WTC11 (cell line): ENCODE measurements at regions not wholly inside any gene's neighbourhood (a gene's known extent, or its start where the extent isn't known, plus 50 kb on each side); places are given as distances from the start of the nearest gene placed in this dataset.

Experiments used
- ATAC-seq: fragments of 200-7000 bp; cut with Tn5 transposase; 2 replicates; pipeline ENCODE4 v1.10.0; 2021; ENCODE audit warnings: mild to moderate bottlenecking, moderate library complexity
- CTCF ChIA-PET: fragments of 300-600 bp; sonication (Branson Sonifier 250); formaldehyde crosslinking; loops from one replicate; lab custom pipeline; 2021; ENCODE audit warnings: antibody characterized with exemption; lab: Charles Lee
- POLR2A ChIA-PET: fragments of 350-600 bp; sonication (Branson Sonifier 250); formaldehyde crosslinking; loops from one replicate; lab custom pipeline; 2021; ENCODE audit warnings: antibody characterized with exemption; lab: Charles Lee
- DNase-seq: peaks from one replicate; pipeline ENCODE4 v3.0.0; 2021; ENCODE audit warnings: low spot score
- H3K27ac Mint-ChIP-seq: 2 replicates; pipeline ENCODE4 v1.8.0; 2021; ENCODE audit warnings: mixed read lengths
- H3K27me3 Mint-ChIP-seq: 2 replicates; pipeline ENCODE4 v1.8.0; 2021; ENCODE audit warnings: low read depth, mild to moderate bottlenecking, moderate library complexity, mixed read lengths
- H3K36me3 Mint-ChIP-seq: 2 replicates; pipeline ENCODE4 v1.8.0; 2021; ENCODE audit warnings: mixed read lengths
- H3K4me1 Mint-ChIP-seq: 2 replicates; pipeline ENCODE4 v1.8.0; 2022; ENCODE audit warnings: mixed read lengths
- H3K4me3 Mint-ChIP-seq: 2 replicates; pipeline ENCODE4 v1.8.0; 2021; ENCODE audit warnings: mild to moderate bottlenecking, moderate library complexity, mixed read lengths
- H3K9me3 Mint-ChIP-seq: 2 replicates; pipeline ENCODE4 v1.8.0; 2021; ENCODE audit warnings: mixed read lengths
- CREM ChIP-seq: sonication (generic); formaldehyde crosslinking; IDR thresholded peaks from 2 replicates; pipeline ENCODE4 v1.8.1; 2022; ENCODE audit warnings: mild to moderate bottlenecking, missing genetic modification reagents, moderate library complexity
- NR2C2 ChIP-seq: sonication (generic); formaldehyde crosslinking; IDR thresholded peaks from 2 replicates; pipeline ENCODE4 v1.8.0; 2022; ENCODE audit warnings: mild to moderate bottlenecking, missing genetic modification reagents
- NR3C1 ChIP-seq: sonication (generic); formaldehyde crosslinking; conservative IDR thresholded peaks from 2 replicates; pipeline ENCODE4 v1.8.1; 2023; ENCODE audit warnings: low read depth, mild to moderate bottlenecking, missing genetic modification reagents
- SMAD3 ChIP-seq: sonication (generic); formaldehyde crosslinking; IDR thresholded peaks from 2 replicates; pipeline ENCODE4 v1.8.0; 2022; ENCODE audit warnings: missing genetic modification reagents, mild to moderate bottlenecking, borderline replicate concordance
- TF ChIP-seq, protein P1 (sequence below): sonication (generic); formaldehyde crosslinking; IDR thresholded peaks from 2 replicates; pipeline ENCODE4 v1.8.1; 2023; ENCODE audit warnings: mild to moderate bottlenecking, missing genetic modification reagents, moderate library complexity
- TF ChIP-seq, protein P2 (sequence below): sonication (generic); formaldehyde crosslinking; IDR thresholded peaks from 2 replicates; pipeline ENCODE4 v1.8.0; 2022; ENCODE audit warnings: mild to moderate bottlenecking, missing genetic modification reagents
- TF ChIP-seq, protein P3 (sequence below): sonication (generic); formaldehyde crosslinking; IDR thresholded peaks from 2 replicates; pipeline ENCODE4 v1.8.0; 2023; ENCODE audit warnings: missing genetic modification reagents, mild to moderate bottlenecking, borderline replicate concordance
- TF ChIP-seq, protein P4 (sequence below): sonication (generic); formaldehyde crosslinking; IDR thresholded peaks from 2 replicates; pipeline ENCODE4 v1.8.0; 2022; ENCODE audit warnings: missing genetic modification reagents
- TF ChIP-seq, protein P5 (sequence below): sonication (generic); formaldehyde crosslinking; IDR thresholded peaks from 2 replicates; pipeline ENCODE4 v1.8.1; 2023; ENCODE audit warnings: mild to moderate bottlenecking, moderate library complexity, missing genetic modification reagents
- TF ChIP-seq, protein P6 (sequence below): sonication (generic); formaldehyde crosslinking; IDR thresholded peaks from 2 replicates; pipeline ENCODE4 v1.8.1; 2022; ENCODE audit warnings: mild to moderate bottlenecking, missing genetic modification reagents, moderate library complexity, borderline replicate concordance
- TF ChIP-seq, protein P7 (sequence below): sonication (generic); formaldehyde crosslinking; IDR thresholded peaks from 2 replicates; pipeline ENCODE4 v1.8.0; 2023; ENCODE audit warnings: mild to moderate bottlenecking, missing genetic modification reagents

DNA sequence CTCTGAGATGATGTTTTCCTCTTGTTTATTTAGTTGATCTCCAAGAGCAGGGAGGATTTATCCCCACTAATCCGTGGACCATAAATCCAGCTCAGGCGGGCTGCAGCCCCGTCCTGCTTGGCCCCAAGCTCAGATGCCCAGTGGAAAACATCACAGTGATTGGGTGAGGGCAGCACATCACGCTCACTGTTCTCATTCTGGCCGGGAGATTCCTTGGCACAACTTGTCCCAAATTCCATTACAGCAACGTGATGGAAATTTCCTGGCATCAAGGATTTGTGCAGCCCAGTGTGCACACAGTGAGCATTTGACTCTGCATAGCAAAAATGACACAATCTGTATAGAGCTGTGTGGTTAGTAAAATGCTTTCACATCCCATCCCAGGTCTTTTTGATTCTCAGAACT is 96.8 kb downstream of the VAPA start:
- Mint-ChIP-seq H3K4me1 (0 out of 2 replicates have a peak, but pooled peaks cover 4% of the 10 kb centered on the region), H3K36me3 (no peaks in the 10 kb centered on the region), H3K4me3 (no peak overlapping the region), H3K27ac (no peak overlapping the region), H3K9me3 (no peaks in the 10 kb centered on the region), H3K27me3 (peaks cover 2% of the 10 kb centered on the region; the same call in 1 of the 2 replicates)
- TF ChIP-seq, protein P1, sequence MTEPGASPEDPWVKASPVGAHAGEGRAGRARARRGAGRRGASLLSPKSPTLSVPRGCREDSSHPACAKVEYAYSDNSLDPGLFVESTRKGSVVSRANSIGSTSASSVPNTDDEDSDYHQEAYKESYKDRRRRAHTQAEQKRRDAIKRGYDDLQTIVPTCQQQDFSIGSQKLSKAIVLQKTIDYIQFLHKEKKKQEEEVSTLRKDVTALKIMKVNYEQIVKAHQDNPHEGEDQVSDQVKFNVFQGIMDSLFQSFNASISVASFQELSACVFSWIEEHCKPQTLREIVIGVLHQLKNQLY = no peak
- TF ChIP-seq, protein P2, sequence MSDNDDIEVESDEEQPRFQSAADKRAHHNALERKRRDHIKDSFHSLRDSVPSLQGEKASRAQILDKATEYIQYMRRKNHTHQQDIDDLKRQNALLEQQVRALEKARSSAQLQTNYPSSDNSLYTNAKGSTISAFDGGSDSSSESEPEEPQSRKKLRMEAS (CRISPR knock-in tag) = no peak
- TF ChIP-seq, protein P3, sequence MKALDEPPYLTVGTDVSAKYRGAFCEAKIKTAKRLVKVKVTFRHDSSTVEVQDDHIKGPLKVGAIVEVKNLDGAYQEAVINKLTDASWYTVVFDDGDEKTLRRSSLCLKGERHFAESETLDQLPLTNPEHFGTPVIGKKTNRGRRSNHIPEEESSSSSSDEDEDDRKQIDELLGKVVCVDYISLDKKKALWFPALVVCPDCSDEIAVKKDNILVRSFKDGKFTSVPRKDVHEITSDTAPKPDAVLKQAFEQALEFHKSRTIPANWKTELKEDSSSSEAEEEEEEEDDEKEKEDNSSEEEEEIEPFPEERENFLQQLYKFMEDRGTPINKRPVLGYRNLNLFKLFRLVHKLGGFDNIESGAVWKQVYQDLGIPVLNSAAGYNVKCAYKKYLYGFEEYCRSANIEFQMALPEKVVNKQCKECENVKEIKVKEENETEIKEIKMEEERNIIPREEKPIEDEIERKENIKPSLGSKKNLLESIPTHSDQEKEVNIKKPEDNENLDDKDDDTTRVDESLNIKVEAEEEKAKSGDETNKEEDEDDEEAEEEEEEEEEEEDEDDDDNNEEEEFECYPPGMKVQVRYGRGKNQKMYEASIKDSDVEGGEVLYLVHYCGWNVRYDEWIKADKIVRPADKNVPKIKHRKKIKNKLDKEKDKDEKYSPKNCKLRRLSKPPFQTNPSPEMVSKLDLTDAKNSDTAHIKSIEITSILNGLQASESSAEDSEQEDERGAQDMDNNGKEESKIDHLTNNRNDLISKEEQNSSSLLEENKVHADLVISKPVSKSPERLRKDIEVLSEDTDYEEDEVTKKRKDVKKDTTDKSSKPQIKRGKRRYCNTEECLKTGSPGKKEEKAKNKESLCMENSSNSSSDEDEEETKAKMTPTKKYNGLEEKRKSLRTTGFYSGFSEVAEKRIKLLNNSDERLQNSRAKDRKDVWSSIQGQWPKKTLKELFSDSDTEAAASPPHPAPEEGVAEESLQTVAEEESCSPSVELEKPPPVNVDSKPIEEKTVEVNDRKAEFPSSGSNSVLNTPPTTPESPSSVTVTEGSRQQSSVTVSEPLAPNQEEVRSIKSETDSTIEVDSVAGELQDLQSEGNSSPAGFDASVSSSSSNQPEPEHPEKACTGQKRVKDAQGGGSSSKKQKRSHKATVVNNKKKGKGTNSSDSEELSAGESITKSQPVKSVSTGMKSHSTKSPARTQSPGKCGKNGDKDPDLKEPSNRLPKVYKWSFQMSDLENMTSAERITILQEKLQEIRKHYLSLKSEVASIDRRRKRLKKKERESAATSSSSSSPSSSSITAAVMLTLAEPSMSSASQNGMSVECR (CRISPR knock-in tag) = no peak
- TF ChIP-seq, protein P4, sequence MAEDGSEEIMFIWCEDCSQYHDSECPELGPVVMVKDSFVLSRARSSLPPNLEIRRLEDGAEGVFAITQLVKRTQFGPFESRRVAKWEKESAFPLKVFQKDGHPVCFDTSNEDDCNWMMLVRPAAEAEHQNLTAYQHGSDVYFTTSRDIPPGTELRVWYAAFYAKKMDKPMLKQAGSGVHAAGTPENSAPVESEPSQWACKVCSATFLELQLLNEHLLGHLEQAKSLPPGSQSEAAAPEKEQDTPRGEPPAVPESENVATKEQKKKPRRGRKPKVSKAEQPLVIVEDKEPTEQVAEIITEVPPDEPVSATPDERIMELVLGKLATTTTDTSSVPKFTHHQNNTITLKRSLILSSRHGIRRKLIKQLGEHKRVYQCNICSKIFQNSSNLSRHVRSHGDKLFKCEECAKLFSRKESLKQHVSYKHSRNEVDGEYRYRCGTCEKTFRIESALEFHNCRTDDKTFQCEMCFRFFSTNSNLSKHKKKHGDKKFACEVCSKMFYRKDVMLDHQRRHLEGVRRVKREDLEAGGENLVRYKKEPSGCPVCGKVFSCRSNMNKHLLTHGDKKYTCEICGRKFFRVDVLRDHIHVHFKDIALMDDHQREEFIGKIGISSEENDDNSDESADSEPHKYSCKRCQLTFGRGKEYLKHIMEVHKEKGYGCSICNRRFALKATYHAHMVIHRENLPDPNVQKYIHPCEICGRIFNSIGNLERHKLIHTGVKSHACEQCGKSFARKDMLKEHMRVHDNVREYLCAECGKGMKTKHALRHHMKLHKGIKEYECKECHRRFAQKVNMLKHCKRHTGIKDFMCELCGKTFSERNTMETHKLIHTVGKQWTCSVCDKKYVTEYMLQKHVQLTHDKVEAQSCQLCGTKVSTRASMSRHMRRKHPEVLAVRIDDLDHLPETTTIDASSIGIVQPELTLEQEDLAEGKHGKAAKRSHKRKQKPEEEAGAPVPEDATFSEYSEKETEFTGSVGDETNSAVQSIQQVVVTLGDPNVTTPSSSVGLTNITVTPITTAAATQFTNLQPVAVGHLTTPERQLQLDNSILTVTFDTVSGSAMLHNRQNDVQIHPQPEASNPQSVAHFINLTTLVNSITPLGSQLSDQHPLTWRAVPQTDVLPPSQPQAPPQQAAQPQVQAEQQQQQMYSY (CRISPR knock-in tag) = no peak
- TF ChIP-seq, protein P5, sequence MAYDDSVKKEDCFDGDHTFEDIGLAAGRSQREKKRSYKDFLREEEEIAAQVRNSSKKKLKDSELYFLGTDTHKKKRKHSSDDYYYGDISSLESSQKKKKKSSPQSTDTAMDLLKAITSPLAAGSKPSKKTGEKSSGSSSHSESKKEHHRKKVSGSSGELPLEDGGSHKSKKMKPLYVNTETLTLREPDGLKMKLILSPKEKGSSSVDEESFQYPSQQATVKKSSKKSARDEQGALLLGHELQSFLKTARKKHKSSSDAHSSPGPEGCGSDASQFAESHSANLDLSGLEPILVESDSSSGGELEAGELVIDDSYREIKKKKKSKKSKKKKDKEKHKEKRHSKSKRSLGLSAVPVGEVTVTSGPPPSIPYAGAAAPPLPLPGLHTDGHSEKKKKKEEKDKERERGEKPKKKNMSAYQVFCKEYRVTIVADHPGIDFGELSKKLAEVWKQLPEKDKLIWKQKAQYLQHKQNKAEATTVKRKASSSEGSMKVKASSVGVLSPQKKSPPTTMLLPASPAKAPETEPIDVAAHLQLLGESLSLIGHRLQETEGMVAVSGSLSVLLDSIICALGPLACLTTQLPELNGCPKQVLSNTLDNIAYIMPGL (CRISPR knock-in tag) = no peak
- TF ChIP-seq, protein P6, sequence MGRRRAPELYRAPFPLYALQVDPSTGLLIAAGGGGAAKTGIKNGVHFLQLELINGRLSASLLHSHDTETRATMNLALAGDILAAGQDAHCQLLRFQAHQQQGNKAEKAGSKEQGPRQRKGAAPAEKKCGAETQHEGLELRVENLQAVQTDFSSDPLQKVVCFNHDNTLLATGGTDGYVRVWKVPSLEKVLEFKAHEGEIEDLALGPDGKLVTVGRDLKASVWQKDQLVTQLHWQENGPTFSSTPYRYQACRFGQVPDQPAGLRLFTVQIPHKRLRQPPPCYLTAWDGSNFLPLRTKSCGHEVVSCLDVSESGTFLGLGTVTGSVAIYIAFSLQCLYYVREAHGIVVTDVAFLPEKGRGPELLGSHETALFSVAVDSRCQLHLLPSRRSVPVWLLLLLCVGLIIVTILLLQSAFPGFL (CRISPR knock-in tag) = no peak
- TF ChIP-seq CREM (CRISPR knock-in tag) = no peak
- no peak for TF ChIP-seq NR3C1 (CRISPR knock-in tag)
- no peak for TF ChIP-seq SMAD3 (CRISPR knock-in tag)
- TF ChIP-seq NR2C2 (CRISPR knock-in tag) = no peak
- TF ChIP-seq, protein P7, sequence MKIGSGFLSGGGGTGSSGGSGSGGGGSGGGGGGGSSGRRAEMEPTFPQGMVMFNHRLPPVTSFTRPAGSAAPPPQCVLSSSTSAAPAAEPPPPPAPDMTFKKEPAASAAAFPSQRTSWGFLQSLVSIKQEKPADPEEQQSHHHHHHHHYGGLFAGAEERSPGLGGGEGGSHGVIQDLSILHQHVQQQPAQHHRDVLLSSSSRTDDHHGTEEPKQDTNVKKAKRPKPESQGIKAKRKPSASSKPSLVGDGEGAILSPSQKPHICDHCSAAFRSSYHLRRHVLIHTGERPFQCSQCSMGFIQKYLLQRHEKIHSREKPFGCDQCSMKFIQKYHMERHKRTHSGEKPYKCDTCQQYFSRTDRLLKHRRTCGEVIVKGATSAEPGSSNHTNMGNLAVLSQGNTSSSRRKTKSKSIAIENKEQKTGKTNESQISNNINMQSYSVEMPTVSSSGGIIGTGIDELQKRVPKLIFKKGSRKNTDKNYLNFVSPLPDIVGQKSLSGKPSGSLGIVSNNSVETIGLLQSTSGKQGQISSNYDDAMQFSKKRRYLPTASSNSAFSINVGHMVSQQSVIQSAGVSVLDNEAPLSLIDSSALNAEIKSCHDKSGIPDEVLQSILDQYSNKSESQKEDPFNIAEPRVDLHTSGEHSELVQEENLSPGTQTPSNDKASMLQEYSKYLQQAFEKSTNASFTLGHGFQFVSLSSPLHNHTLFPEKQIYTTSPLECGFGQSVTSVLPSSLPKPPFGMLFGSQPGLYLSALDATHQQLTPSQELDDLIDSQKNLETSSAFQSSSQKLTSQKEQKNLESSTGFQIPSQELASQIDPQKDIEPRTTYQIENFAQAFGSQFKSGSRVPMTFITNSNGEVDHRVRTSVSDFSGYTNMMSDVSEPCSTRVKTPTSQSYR = no peak
- ChIA-PET POLR2A (no interaction called here), CTCF (no interaction called here)
- ATAC-seq (no peak), DNase-seq (no peak)
